Activated T-helper 17 cell treated with anti-CD3 and anti-CD28 coated beads, Interleukin-2, amount 50 U/mL, for 72 hours (primary cell): ENCODE measurements at regions not wholly inside any gene's neighbourhood (a gene's known extent, or its start where the extent isn't known, plus 50 kb on each side); places are given as distances from the start of the nearest gene placed in this dataset.

ENCODE experiments used
- ATAC-seq: fragments of 150-1000 bp; cut with Tn5 transposase; replicated peaks from 2 replicates; pipeline ENCODE4 v1.10.0; 2021; ENCODE audit warnings: mild to moderate bottlenecking, moderate library complexity
- H3K27ac Mint-ChIP-seq: one replicate; pipeline ENCODE4 v1.8.0; 2022; ENCODE audit warnings: mixed read lengths
- H3K27me3 Mint-ChIP-seq: one replicate; pipeline ENCODE4 v1.8.0; 2022; ENCODE audit warnings: mixed read lengths
- H3K36me3 Mint-ChIP-seq: one replicate; pipeline ENCODE4 v1.8.0; 2022; ENCODE audit warnings: low read depth, mild to moderate bottlenecking, mixed read lengths
- H3K4me1 Mint-ChIP-seq: one replicate; pipeline ENCODE4 v1.8.0; 2022; ENCODE audit warnings: mixed read lengths
- H3K4me3 Mint-ChIP-seq: one replicate; pipeline ENCODE4 v1.8.0; 2022; ENCODE audit warnings: mild to moderate bottlenecking, mixed read lengths
- H3K9me3 Mint-ChIP-seq: one replicate; pipeline ENCODE4 v1.8.0; 2022; ENCODE audit warnings: mixed read lengths

DNA sequence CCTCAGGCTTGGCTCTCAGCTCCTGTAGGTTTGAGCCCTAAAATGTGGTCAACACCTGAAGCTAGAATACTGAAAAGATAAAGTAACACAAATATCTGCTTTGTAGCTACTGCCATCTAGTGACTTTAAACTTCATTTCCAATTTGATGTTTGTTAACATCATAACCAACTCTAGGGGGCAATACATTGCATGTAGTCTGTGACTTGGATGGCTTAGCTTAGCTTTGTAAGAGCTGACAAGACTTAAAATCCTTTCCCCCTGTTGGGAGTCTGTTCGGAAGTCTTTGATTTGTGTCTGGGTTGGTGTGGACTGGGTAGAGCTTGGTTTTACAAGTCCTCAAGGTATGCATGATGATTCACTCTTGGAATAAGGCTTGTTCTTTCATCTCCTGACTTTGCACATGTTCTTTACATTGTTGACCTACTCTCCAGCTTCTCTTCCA, 51.7 kb downstream of the SCN11A start:
- no peak overlapping the region for H3K27ac Mint-ChIP-seq
- no peak for ATAC-seq
- no peaks in the 10 kb centered on the region for H3K36me3 Mint-ChIP-seq
- peaks cover 14% of the 10 kb centered on the region for H3K27me3 Mint-ChIP-seq
- H3K4me1 Mint-ChIP-seq = no peaks in the 10 kb centered on the region
- no peaks in the 10 kb centered on the region for H3K9me3 Mint-ChIP-seq
- no peak overlapping the region for H3K4me3 Mint-ChIP-seq

DNA sequence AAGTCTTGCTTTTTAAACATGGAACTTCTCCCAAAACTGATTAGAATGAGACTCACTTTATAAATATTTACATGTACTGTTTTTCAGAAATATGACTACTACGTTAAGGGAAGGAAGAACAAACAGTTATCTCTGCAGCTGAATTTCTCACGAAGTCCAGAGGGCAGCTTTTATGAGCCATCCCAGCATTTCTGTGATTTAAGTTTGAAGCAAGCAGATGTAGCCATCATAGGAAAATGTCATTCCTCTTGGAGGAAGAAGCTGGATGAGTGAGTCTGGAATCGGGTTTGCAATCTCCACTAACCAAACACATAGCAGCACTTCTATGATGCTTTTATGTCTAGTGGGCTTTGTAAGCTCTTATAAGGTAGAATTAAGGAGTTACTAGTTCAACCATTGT, 53.7 kb downstream of the SCN11A start:
- Mint-ChIP-seq H3K27me3 (peaks cover 21% of the 10 kb centered on the region), H3K9me3 (no peaks in the 10 kb centered on the region), H3K4me3 (no peak overlapping the region), H3K27ac (no peak overlapping the region), H3K4me1 (no peaks in the 10 kb centered on the region), H3K36me3 (no peaks in the 10 kb centered on the region)
- no peak for ATAC-seq

DNA sequence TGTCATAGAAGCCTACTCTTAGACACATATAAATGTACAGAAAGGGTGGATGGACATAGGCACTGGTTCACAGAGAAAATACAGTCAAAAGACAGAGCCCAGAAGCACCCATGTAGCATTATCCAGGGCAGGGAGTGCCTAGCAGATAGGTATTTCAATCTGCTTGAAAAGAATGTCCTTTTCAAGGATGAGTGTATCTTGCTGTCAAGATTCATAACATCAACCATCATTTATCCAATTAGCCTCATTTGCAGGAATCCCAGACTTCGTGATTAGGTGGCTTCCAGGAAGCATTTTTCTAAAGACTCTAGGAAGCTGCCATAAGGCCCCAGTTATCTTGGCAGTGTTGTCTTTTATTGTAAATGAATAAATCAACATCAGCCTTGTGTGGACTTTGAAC, 55.6 kb downstream of the SCN11A start:
- H3K9me3 Mint-ChIP-seq = no peaks in the 10 kb centered on the region
- peaks cover 23% of the 10 kb centered on the region for H3K27me3 Mint-ChIP-seq
- no peak for ATAC-seq
- no peaks in the 10 kb centered on the region for H3K36me3 Mint-ChIP-seq
- no peaks in the 10 kb centered on the region for H3K4me1 Mint-ChIP-seq
- no peak overlapping the region for H3K27ac Mint-ChIP-seq
- H3K4me3 Mint-ChIP-seq = no peak overlapping the region

DNA sequence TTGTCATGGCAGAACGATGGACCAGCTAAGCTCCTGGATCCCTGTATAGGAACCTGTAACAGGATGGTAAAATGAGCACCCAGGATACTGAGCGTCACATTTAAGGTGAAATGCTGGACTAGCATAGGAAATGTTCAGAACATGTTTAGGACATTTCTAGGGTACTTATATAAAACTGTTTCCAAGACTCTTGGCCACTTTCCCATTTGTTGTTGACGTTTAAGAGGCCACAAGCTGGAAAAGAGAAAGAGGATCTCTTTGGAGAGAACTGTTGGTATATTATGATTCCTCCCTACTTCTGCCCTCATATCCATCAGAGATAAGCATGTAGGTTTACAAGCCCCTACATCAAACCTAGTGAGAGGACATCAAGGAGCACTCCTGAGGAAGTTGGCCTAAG, 57.5 kb downstream of the SCN11A start:
- Mint-ChIP-seq H3K36me3 (no peaks in the 10 kb centered on the region), H3K27ac (no peak overlapping the region), H3K4me3 (no peak overlapping the region), H3K4me1 (no peaks in the 10 kb centered on the region), H3K9me3 (no peaks in the 10 kb centered on the region), H3K27me3 (peaks cover 30% of the 10 kb centered on the region)
- no peak for ATAC-seq

DNA sequence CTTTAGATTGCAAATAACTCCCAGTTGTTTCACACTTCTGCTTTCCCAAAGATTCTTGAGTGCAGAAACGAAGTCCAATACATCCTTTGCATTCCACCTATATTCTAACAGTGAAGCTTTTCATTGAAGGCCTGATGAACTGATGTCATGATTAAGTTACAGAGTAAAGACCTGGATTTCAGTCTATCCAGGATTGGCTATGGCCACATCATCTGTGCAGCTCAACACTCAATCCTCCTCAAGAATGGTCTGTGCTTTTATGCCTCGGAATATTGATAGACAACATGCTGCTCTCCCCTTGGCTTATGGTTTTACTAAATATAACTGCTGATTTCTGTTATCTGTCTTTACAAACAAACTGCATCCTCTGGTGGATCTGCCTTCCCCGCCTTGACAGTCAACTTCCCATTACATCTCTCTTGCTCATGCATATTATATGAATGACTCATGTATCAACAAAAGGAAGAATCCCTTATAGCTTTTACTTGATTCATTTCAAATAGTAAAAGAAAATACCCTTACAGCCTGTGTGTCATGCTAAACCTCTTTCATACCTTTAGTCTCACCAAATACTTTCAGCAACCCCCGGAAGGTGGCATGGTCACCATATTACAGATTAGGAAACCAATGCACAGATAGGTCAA, 59.5 kb downstream of the SCN11A start:
- H3K4me3 Mint-ChIP-seq = no peak overlapping the region
- peak; percentile 29 for ATAC-seq
- no peak overlapping the region for H3K27ac Mint-ChIP-seq
- no peaks in the 10 kb centered on the region for H3K36me3 Mint-ChIP-seq
- H3K27me3 Mint-ChIP-seq = peaks cover 33% of the 10 kb centered on the region
- H3K9me3 Mint-ChIP-seq = no peaks in the 10 kb centered on the region
- H3K4me1 Mint-ChIP-seq = no peaks in the 10 kb centered on the region

DNA sequence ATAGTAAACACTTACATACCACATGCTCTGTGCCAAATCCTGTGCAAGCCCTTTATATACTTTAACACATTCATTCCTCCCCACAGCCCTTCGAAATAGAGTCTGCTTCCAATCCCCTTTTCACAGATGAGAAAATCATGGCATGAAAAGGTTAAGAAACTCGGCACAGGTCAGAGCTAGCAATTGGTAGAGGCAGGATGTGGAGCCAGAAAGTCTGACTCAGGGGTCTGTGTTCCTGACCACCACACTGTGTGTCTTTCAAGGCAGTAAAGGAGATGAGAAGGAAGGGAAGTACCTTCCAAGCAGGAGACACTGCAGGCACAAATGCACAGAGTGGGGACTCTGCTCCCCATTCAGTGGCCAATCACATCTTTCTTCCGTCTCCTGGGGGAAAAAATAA, 61.1 kb downstream of the SCN11A start:
- Mint-ChIP-seq H3K36me3 (no peaks in the 10 kb centered on the region), H3K27me3 (peaks cover 27% of the 10 kb centered on the region), H3K9me3 (no peaks in the 10 kb centered on the region), H3K4me1 (no peaks in the 10 kb centered on the region), H3K4me3 (no peak overlapping the region), H3K27ac (no peak overlapping the region)
- ATAC-seq = no peak

DNA sequence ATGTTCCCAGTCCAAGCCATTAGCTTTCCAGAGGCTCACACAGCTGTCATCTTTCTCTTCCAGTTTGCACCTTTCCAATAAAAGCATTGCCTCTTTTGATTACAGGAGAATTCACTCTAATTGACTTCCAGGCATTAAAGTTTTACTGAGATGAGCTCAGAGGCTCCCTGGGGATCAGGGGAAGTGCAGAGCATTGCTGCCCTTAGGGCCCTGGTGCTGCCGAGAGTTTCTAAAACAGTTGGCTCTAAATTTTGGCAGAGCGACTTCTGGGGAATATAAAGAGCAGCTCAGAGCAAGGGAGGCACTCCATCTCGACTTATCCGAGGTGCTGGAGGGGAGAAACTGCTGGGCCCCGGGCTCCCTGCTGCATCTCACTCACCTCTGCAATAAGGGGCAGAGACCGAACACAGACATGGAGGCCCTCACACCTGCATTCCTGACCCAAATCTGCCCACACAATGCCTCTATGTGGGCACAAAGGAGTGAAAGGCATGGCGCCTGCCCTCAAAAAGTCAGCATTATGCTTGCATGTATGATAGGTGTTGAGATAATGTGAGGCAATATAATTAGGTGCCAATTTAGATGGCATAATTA, 61.7 kb downstream of the SCN11A start:
- Mint-ChIP-seq H3K9me3 (no peaks in the 10 kb centered on the region), H3K36me3 (no peaks in the 10 kb centered on the region), H3K4me3 (no peak overlapping the region), H3K4me1 (no peaks in the 10 kb centered on the region), H3K27ac (no peak overlapping the region), H3K27me3 (peaks cover 26% of the 10 kb centered on the region)
- no peak for ATAC-seq

DNA sequence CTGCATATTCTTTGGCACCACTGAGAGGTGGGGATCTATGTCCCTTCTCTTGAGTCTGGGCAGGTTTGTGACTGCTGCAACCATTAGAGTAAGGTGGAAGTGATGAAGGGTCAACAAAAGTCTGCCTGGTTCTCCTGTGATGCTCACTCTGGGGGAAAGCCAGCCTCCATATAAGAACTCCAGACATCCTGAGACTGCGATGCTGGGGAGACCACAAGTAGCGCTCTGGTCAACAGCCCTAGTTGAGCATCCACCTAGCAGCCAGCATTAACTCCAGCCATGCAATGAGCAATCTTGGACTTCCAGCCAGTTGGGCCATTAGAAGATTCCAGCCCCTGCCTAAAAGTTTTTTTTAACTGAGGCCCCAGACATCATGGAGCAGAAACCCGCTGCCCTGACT, 62.8 kb downstream of the SCN11A start:
- Mint-ChIP-seq H3K36me3 (no peaks in the 10 kb centered on the region), H3K9me3 (no peaks in the 10 kb centered on the region), H3K4me3 (no peak overlapping the region), H3K4me1 (no peaks in the 10 kb centered on the region), H3K27me3 (peaks cover 24% of the 10 kb centered on the region), H3K27ac (no peak overlapping the region)
- no peak for ATAC-seq

DNA sequence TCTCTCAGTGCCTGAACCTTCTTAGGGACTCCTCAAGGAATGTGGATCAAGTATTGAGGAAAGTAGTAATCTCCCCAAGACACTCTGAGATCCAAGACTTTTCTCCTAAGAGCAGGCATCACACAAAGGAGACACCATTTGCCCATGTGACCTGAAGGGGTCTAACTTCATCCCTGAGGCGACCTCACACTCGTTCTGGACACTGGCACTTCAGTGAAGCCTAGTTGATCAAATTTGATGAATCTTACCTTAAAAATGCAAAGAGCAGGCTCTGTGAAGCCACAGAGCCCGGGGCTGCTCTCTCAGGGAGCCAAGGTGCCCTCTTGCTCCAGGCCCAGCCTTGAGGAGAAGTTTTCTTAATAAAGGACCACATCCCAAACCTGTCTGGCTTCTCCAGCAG, 64.3 kb downstream of the SCN11A start:
- Mint-ChIP-seq H3K9me3 (no peaks in the 10 kb centered on the region), H3K27me3 (peaks cover 14% of the 10 kb centered on the region), H3K4me3 (no peak overlapping the region), H3K36me3 (no peaks in the 10 kb centered on the region), H3K4me1 (no peaks in the 10 kb centered on the region), H3K27ac (no peak overlapping the region)
- no peak for ATAC-seq

DNA sequence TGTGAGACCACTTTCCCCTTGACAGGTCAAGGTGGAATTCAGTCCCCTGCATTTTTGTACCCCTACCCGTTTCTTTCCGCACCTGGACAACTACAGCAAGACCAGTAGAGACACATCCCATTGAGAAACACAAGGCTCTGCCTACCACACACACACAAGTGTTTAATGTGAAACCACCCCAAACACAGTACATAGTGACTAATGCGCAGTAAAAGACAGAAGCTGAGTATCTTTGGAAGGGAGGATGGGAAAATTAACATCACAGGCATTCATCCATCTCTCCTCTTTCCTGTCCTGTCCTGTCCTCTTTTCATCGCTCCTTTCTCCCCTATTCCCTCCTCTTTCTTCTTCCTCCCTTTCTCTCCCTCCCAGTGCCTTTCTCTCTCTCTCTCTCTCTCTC, 64.8 kb downstream of the SCN11A start:
- no peak overlapping the region for H3K4me3 Mint-ChIP-seq
- H3K27me3 Mint-ChIP-seq = peaks cover 13% of the 10 kb centered on the region
- no peaks in the 10 kb centered on the region for H3K4me1 Mint-ChIP-seq
- no peaks in the 10 kb centered on the region for H3K9me3 Mint-ChIP-seq
- no peaks in the 10 kb centered on the region for H3K36me3 Mint-ChIP-seq
- no peak overlapping the region for H3K27ac Mint-ChIP-seq
- no peak for ATAC-seq

DNA sequence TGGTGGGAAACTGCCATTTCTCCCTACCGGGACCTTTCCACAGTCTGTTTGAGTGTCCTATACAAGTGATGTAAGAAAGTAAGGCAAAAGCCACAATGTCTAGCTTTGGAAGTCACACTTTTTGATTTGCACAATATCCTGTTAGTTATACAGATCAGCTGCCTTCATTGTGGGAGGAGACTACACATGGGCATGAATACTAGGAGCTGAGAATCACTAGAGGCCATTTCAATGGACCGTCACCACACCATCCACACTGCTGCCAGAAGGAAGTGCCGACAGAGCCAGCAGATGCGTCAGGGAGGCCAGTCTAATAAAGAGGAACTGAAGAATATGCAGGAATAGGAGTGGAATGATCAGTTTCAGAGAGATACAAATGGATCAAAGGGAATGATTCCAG, 65.8 kb downstream of the SCN11A start:
- no peak for ATAC-seq
- Mint-ChIP-seq H3K9me3 (no peaks in the 10 kb centered on the region), H3K36me3 (no peaks in the 10 kb centered on the region), H3K27me3 (peaks cover 13% of the 10 kb centered on the region), H3K4me3 (no peak overlapping the region), H3K4me1 (no peaks in the 10 kb centered on the region), H3K27ac (no peak overlapping the region)

DNA sequence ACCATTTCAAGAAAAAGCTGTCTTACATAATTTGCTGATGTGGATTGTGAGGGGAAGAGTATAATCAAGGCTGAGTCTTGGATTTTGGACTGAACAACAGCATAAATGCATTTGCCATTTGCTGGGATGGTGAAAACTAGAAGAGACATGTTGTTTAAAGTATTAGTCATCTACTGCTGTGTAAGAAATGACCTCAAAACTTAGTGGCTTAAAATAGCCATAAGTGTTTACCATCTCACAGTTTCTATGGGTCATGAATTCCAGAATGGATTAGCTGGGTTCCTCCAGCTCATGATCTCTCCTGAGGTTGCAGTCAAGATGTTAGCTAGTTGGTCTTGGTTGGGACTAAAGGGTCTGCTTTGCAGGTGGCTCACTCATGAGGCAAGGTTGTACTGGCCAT, 66.2 kb downstream of the SCN11A start:
- Mint-ChIP-seq H3K4me1 (no peaks in the 10 kb centered on the region), H3K4me3 (no peak overlapping the region), H3K27me3 (peaks cover 10% of the 10 kb centered on the region), H3K36me3 (no peaks in the 10 kb centered on the region), H3K9me3 (no peaks in the 10 kb centered on the region), H3K27ac (no peak overlapping the region)
- ATAC-seq = no peak

DNA sequence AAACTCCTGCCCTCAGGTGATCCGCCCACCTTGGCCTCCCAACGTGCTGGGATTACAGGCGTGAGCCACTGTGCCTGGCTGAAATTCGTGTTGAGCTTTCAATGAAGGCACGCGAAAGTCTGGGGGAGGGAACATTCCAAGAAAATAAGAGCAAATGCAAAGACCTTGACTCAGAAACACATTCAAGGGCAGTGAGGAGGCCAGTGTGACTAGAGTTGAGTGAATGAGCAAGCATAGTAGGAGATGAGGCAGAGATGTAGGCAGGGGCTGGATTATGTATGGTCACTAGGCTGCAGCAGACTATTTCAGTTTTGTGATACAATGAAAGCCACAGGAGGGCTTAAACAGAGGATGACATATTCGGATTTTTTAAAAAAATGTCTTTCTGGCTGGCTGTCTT, 67.0 kb downstream of the SCN11A start:
- H3K4me1 Mint-ChIP-seq = no peaks in the 10 kb centered on the region
- no peak for ATAC-seq
- no peak overlapping the region for H3K27ac Mint-ChIP-seq
- peaks cover 10% of the 10 kb centered on the region for H3K27me3 Mint-ChIP-seq
- no peak overlapping the region for H3K4me3 Mint-ChIP-seq
- no peaks in the 10 kb centered on the region for H3K36me3 Mint-ChIP-seq
- no peaks in the 10 kb centered on the region for H3K9me3 Mint-ChIP-seq

DNA sequence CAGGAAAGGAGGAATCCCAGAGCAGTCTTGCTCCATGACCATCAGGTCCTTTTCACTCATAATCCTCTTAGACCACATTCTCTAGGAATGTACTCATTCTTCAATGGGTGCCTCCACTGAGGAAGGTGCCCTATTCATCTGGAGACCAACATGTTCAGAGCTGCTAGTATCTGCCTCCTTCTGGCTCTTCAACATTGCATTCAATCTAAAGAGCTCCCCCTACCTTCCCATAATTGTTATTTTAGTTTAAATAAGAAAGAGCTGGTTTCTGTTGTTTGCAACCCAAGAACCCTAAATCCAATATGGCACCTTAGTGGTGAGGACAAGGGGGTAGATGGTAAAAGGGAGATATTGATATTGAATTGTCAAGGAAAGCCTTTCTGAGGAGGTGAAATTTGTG, 67.6 kb downstream of the SCN11A start:
- Mint-ChIP-seq H3K9me3 (no peaks in the 10 kb centered on the region), H3K36me3 (no peaks in the 10 kb centered on the region), H3K4me1 (no peaks in the 10 kb centered on the region), H3K27ac (no peak overlapping the region), H3K27me3 (peaks cover 10% of the 10 kb centered on the region), H3K4me3 (no peak overlapping the region)
- ATAC-seq = no peak

DNA sequence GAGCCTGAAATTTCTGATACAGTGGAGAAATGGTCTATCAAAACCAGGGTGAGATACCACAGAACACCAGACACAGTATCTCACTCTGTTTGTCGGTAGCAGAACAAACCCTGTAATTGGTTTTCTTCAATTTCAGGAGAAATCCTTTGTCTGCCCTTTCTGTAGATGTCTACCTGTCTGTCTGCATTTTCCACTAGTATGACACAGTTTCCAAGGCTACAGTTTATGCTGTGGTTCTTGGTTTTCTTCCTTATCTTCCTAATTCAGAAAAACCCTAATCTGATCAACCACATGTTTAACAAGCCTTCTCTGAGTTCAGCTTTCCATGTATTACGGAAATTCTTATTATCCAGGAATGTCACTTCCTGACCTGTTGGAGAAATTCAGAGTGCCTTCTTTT, 70.8 kb downstream of the SCN11A start:
- Mint-ChIP-seq H3K36me3 (no peaks in the 10 kb centered on the region), H3K9me3 (no peaks in the 10 kb centered on the region), H3K27ac (no peak overlapping the region), H3K4me1 (no peaks in the 10 kb centered on the region), H3K4me3 (no peak overlapping the region), H3K27me3 (peaks cover 5% of the 10 kb centered on the region)
- ATAC-seq = no peak

DNA sequence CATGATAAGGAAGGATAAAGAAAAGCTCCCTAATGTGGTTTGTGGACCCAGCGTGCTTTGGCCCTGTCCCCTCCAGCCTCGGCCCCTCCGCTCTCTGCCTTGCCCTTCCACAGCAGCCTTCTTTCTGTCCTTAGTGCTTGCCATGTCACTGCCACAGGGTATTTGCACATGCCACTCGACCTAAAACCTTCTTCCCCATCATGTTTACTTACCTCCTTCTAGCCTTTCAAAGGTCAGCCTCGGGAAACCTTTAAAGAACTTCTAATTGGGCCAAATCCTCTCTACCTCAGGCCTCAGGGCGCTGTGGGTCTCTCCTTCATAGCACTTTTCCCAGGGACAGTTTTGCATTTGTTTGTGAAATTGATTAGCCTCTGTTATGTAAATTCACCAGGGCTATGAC, 73.0 kb downstream of the SCN11A start:
- Mint-ChIP-seq H3K27ac (no peak overlapping the region), H3K9me3 (no peaks in the 10 kb centered on the region), H3K4me3 (no peak overlapping the region), H3K36me3 (no peaks in the 10 kb centered on the region), H3K4me1 (no peaks in the 10 kb centered on the region), H3K27me3 (peaks cover 5% of the 10 kb centered on the region)
- no peak for ATAC-seq
